Kidney epithelial cell (primary cell): ENCODE measurements at regions not wholly inside any gene's neighbourhood (a gene's known extent, or its start where the extent isn't known, plus 50 kb on each side); places are given as distances from the start of the nearest gene placed in this dataset.

Source experiments
- DNase-seq: peaks from one replicate; pipeline ENCODE4 v3.0.0-alpha.2; 2010; ENCODE audit warnings: low read depth
- H3K27me3 ChIP-seq: 2 replicates; pipeline ENCODE4 v1.6.0; 2011; ENCODE audit warnings: low read length; ENCODE audit not compliant: control insufficient read depth, insufficient read depth
- H3K36me3 ChIP-seq: 2 replicates; pipeline ENCODE4 v1.5.1; 2011; ENCODE audit warnings: low read length; ENCODE audit not compliant: control insufficient read depth, insufficient read depth
- H3K4me3 ChIP-seq: 2 replicates; pipeline ENCODE4 v1.5.1; 2011; ENCODE audit warnings: low read depth, mild to moderate bottlenecking, control low read depth, low read length
- TF ChIP-seq, protein P1 (sequence below): IDR thresholded peaks from 2 replicates; pipeline ENCODE4 v1.5.1; 2011; ENCODE audit warnings: mild to moderate bottlenecking, moderate library complexity, low read length, control low read depth, inconsistent platforms; ENCODE audit not compliant: insufficient read depth, poor library complexity, severe bottlenecking

DNA sequence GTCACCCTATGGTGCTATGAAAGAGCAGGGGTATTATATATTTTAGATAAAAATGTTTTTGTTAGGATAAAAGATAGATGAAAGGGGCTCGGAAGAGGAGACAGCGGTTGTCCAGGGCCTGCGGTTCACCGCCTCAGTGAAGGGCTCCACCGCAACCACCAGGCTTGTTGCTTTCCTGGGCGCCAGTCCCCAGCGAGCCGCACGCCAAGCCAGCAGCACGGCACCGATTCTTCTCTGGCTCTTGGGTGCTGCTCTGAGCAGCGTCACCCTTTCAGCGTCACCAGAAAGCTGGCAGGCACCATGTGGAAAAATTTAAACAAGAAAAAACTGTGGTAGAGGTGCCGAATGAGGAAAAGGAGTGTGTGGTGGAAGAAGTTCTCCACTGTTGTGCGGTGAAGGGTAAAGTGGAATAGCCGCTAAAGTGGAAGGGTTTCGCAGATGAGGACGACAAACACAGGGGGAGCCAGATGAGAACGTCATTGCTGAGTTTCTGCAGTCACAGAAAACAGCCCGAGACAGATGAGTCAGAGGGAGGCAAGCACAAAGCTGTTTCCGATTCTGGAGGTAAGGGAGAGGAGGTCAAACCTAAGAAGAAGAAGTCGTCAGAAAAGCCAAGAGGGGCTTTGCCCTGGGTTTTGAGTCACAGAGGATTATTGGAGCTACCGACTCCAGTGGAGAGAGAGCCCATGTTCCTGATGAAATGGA is 569.2 kb downstream of the ZBBX start:
- TF ChIP-seq, protein P1, sequence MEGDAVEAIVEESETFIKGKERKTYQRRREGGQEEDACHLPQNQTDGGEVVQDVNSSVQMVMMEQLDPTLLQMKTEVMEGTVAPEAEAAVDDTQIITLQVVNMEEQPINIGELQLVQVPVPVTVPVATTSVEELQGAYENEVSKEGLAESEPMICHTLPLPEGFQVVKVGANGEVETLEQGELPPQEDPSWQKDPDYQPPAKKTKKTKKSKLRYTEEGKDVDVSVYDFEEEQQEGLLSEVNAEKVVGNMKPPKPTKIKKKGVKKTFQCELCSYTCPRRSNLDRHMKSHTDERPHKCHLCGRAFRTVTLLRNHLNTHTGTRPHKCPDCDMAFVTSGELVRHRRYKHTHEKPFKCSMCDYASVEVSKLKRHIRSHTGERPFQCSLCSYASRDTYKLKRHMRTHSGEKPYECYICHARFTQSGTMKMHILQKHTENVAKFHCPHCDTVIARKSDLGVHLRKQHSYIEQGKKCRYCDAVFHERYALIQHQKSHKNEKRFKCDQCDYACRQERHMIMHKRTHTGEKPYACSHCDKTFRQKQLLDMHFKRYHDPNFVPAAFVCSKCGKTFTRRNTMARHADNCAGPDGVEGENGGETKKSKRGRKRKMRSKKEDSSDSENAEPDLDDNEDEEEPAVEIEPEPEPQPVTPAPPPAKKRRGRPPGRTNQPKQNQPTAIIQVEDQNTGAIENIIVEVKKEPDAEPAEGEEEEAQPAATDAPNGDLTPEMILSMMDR: no peak
- Histone ChIP-seq H3K27me3 (no peaks in the 10 kb centered on the region), H3K4me3 (no peak overlapping the region), H3K36me3 (no peaks in the 10 kb centered on the region)
- DNase-seq: no peak

- Histone ChIP-seq H3K36me3 (no peaks in the 10 kb centered on the region), H3K27me3 (no peaks in the 10 kb centered on the region), H3K4me3 (no peak overlapping the region)
- TF ChIP-seq, protein P1: no peak
- no peak for DNase-seq
These were observed 570.6 kb downstream of the ZBBX start for GRCh38 chr3:166809520-166809919.

GRCh38 chr3:166788936-166789335 is 591.2 kb downstream of the ZBBX start:
- TF ChIP-seq, protein P1: no peak
- no peaks in the 10 kb centered on the region for H3K27me3 ChIP-seq
- no peak overlapping the region for H3K4me3 ChIP-seq
- no peak for DNase-seq
- H3K36me3 ChIP-seq: no peaks in the 10 kb centered on the region

DNA sequence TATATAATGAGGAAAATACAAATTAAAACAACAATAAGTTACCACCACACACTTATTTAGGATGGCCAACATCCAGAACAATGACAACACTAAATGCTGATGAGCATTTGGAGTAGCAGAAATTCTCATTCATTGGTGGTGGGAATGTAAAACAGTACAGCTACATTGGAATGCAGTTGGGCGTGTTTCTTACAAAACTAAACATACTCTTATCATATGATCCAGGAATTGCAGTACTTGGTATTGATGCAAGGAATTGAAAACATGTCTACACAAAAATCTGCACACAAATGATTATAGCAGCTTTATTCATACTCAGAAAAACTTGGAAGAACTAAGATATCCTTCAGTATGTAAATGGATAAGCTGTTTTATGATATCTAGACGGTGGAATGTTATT is 594.2 kb downstream of the ZBBX start:
- TF ChIP-seq, protein P1: no peak
- DNase-seq: no peak
- Histone ChIP-seq H3K4me3 (no peak overlapping the region), H3K36me3 (no peaks in the 10 kb centered on the region), H3K27me3 (no peaks in the 10 kb centered on the region)

- Histone ChIP-seq H3K4me3 (no peak overlapping the region), H3K27me3 (no peaks in the 10 kb centered on the region), H3K36me3 (no peaks in the 10 kb centered on the region)
- TF ChIP-seq, protein P1: no peak
- no peak for DNase-seq
These were observed 596.9 kb downstream of the ZBBX start for GRCh38 chr3:166783206-166783605.
